Activated T-helper 2 cell treated with anti-CD3 and anti-CD28 coated beads, Interferon-gamma antibody, Interleukin-2, Interleukin-4, amounts not matched to agents 10 μg/mL and 5 μg/mL and 100 μg/mL, durations not matched to agents 14 hours and 24 hours and 36 hours (primary cell): ENCODE measurements at regions not wholly inside any gene's neighbourhood (a gene's known extent, or its start where the extent isn't known, plus 50 kb on each side); places are given as distances from the start of the nearest gene placed in this dataset.

Experiments used
- DNase-seq: peaks from one replicate; pipeline ENCODE4 v3.0.0; 2021; ENCODE audit warnings: low spot score
- H3K27ac Mint-ChIP-seq: one replicate; pipeline ENCODE4 v1.8.0; 2021; ENCODE audit warnings: mixed read lengths
- H3K27me3 Mint-ChIP-seq: one replicate; pipeline ENCODE4 v1.8.0; 2021; ENCODE audit warnings: low read depth, mixed read lengths
- H3K36me3 Mint-ChIP-seq: one replicate; pipeline ENCODE4 v1.8.0; 2021; ENCODE audit warnings: low read depth, mixed read lengths
- H3K4me1 Mint-ChIP-seq: one replicate; pipeline ENCODE4 v1.8.0; 2021; ENCODE audit warnings: low read depth, mixed read lengths
- H3K4me3 Mint-ChIP-seq: one replicate; pipeline ENCODE4 v1.8.0; 2021; ENCODE audit warnings: low read depth, mild to moderate bottlenecking, moderate library complexity, mixed read lengths
- H3K9me3 Mint-ChIP-seq: one replicate; pipeline ENCODE4 v1.8.0; 2021; ENCODE audit warnings: mixed read lengths
- intact Hi-C: fragments of 100-400 bp; cut with micrococcal nuclease; formaldehyde crosslinking; loops from one replicate; pipeline ENCODE4 v1.15.1; 2023

DNA sequence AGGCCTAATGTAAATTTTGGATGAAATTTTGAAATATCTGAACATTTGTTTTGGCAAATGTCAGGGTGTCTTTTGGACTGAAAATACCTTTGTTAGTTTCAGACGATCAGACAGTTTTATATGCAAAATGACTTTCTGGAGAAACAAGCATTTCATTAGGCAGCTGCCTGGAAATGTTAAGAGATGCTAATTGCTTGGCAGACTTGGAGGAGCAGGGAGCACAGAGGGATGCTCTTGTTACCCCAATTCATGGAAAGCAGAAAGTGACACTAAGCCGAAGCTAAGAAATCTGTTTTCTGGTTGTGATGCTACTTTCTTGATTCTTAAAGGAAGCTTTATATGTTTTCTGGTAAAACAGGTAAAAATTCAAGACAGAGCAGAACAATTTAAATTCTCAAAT lies 204.3 kb upstream of the GBE1 start:
- intact Hi-C loops = no loop called here
- Mint-ChIP-seq H3K27ac (no peak overlapping the region), H3K4me3 (no peak overlapping the region), H3K27me3 (no peaks in the 10 kb centered on the region), H3K4me1 (no peaks in the 10 kb centered on the region), H3K36me3 (no peaks in the 10 kb centered on the region), H3K9me3 (no peaks in the 10 kb centered on the region)
- DNase-seq = no peak

- no peak overlapping the region for H3K27ac Mint-ChIP-seq
- no peaks in the 10 kb centered on the region for H3K9me3 Mint-ChIP-seq
- intact Hi-C loops = no loop called here
- H3K4me3 Mint-ChIP-seq = no peak overlapping the region
- H3K27me3 Mint-ChIP-seq = no peaks in the 10 kb centered on the region
- H3K4me1 Mint-ChIP-seq = no peaks in the 10 kb centered on the region
- no peaks in the 10 kb centered on the region for H3K36me3 Mint-ChIP-seq
- DNase-seq = no peak
These were observed 201.0 kb upstream of the GBE1 start for GRCh38 chr3:81962396-81962795.

- intact Hi-C loops = no loop called here
- no peak for DNase-seq
These were observed 197.7 kb upstream of the GBE1 start for GRCh38 chr3:81958972-81959640.

DNA sequence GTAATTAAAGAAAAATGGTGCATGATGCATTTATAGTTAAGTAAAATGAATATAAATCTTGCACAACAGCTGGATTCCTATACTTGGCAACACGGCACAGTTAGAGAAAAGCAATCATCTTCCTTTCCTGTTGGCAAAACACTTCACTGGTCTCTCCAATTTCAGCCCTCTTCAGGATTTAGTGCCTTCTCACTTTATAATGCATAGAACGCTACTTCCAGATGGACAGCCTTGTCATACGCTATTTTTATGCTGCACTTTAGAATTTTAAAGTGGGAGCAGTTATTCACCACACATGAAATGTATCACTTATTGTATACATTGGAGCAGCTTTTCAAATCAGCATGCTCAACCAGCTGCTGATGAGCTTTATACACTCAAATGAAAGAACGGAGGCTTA lies 194.4 kb upstream of the GBE1 start:
- intact Hi-C loops = no loop called here
- no peaks in the 10 kb centered on the region for H3K9me3 Mint-ChIP-seq
- DNase-seq = no peak
- H3K4me3 Mint-ChIP-seq = no peak overlapping the region
- no peaks in the 10 kb centered on the region for H3K27me3 Mint-ChIP-seq
- no peaks in the 10 kb centered on the region for H3K36me3 Mint-ChIP-seq
- no peaks in the 10 kb centered on the region for H3K4me1 Mint-ChIP-seq
- H3K27ac Mint-ChIP-seq = no peak overlapping the region

More at GRCh38 chr3:81958972-81959640, 197.7 kb upstream of the GBE1 start:
- Mint-ChIP-seq H3K4me1 (no peaks in the 10 kb centered on the region), H3K27ac (no peak overlapping the region), H3K9me3 (no peaks in the 10 kb centered on the region), H3K36me3 (no peaks in the 10 kb centered on the region), H3K27me3 (no peaks in the 10 kb centered on the region), H3K4me3 (no peak overlapping the region)

DNA sequence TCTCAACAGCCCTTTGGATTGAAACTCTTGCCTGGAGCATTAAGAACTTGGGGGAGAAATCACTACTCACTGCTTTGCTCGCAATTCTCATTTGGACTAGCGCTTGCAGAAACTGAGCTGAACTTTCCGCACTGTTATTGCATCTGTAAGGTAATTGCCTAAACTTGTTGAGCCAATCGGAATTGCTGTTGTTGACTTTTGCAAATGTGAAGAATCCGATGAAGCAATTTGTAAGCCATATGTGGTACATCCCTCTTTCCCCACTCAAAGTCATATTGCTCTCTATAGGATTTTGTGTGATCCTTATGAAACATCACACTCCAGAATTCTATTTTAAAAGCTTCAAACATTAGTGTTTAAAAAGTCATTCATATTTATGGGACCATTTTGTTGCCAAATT lies 191.7 kb upstream of the GBE1 start:
- no peak overlapping the region for H3K27ac Mint-ChIP-seq
- H3K36me3 Mint-ChIP-seq = no peaks in the 10 kb centered on the region
- intact Hi-C loops = no loop called here
- H3K27me3 Mint-ChIP-seq = no peaks in the 10 kb centered on the region
- H3K9me3 Mint-ChIP-seq = no peaks in the 10 kb centered on the region
- no peak for DNase-seq
- H3K4me3 Mint-ChIP-seq = no peak overlapping the region
- no peaks in the 10 kb centered on the region for H3K4me1 Mint-ChIP-seq

DNA sequence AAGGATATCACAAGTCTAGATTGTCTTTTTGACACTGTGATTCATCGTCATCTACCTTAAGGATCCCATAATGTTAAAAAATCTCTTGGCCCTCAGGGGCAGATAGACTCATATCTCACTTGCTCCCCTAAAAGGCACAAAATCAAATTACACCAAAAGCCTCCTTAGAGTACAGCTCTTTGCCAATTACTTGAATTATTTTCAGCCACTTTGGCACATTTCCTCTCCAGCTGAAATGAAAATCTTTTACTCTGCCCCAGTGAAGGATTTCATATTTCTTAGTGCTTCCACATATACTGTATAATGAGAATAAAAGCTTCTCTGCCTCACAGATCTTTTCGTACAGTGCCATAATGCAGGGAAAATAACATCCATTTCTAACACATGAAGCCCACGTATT lies 190.7 kb upstream of the GBE1 start:
- no peak for DNase-seq
- H3K4me3 Mint-ChIP-seq = no peak overlapping the region
- no peaks in the 10 kb centered on the region for H3K9me3 Mint-ChIP-seq
- no peak overlapping the region for H3K27ac Mint-ChIP-seq
- H3K4me1 Mint-ChIP-seq = no peaks in the 10 kb centered on the region
- intact Hi-C loops = no loop called here
- no peaks in the 10 kb centered on the region for H3K36me3 Mint-ChIP-seq
- no peaks in the 10 kb centered on the region for H3K27me3 Mint-ChIP-seq

DNA sequence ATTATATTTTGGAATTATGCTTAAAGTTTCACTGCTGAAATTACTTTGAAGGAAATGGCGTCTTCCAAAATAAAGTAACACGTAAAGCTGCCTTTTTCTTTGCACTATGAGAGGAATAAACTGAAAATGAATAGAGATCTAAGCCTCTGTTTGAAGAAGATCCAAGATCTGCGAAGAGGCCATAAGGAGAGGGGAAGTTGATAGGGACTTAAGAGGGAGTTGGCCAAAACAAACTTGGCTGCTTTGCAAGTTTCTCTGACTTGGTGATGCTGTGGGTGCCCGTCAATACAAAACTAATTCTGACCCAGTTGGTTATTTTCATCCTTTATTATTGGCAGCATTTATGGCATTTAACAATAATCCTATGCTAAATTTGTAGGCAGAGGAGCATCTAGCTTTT lies 190.2 kb upstream of the GBE1 start:
- Mint-ChIP-seq H3K27me3 (no peaks in the 10 kb centered on the region), H3K36me3 (no peaks in the 10 kb centered on the region), H3K27ac (no peak overlapping the region), H3K9me3 (no peaks in the 10 kb centered on the region), H3K4me1 (no peaks in the 10 kb centered on the region), H3K4me3 (no peak overlapping the region)
- intact Hi-C loops = no loop called here
- DNase-seq = no peak

GRCh38 chr3:81951106-81951505 lies 189.7 kb upstream of the GBE1 start:
- H3K4me1 Mint-ChIP-seq = no peaks in the 10 kb centered on the region
- H3K27ac Mint-ChIP-seq = no peak overlapping the region
- intact Hi-C loops = no loop called here
- no peaks in the 10 kb centered on the region for H3K27me3 Mint-ChIP-seq
- no peaks in the 10 kb centered on the region for H3K36me3 Mint-ChIP-seq
- H3K4me3 Mint-ChIP-seq = no peak overlapping the region
- no peaks in the 10 kb centered on the region for H3K9me3 Mint-ChIP-seq
- DNase-seq = no peak

DNA sequence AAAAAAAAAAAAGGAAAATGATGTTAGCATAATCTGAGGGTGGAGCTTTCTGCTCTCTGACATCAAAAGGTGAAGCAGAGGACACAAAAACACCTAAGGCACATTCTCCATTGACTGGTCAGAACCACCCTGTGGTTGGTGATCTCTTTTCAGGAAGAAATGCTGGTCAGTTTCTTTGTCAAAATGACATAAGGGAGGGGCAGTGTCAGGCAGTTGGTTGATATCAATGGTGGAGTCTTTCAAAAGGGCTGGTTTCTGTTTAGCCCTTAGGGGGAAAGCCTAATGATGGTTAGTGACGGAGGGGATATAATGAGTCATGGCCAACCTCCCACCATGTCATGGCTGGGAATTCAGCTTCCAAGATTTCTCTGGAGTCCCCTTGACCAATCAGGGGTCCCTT lies 185.9 kb upstream of the GBE1 start:
- Mint-ChIP-seq H3K4me1 (no peaks in the 10 kb centered on the region), H3K9me3 (peaks cover 15% of the 10 kb centered on the region), H3K27ac (no peak overlapping the region), H3K36me3 (no peaks in the 10 kb centered on the region), H3K4me3 (no peak overlapping the region), H3K27me3 (no peaks in the 10 kb centered on the region)
- DNase-seq = no peak
- intact Hi-C loops = no loop called here

- Mint-ChIP-seq H3K27me3 (no peaks in the 10 kb centered on the region), H3K9me3 (no peaks in the 10 kb centered on the region), H3K36me3 (no peaks in the 10 kb centered on the region), H3K27ac (no peak overlapping the region), H3K4me1 (no peaks in the 10 kb centered on the region), H3K4me3 (no peak overlapping the region)
- no peak for DNase-seq
- intact Hi-C loops = no loop called here
These were observed 177.2 kb upstream of the GBE1 start for GRCh38 chr3:81938681-81939080.

GRCh38 chr3:81936817-81937216 lies 175.4 kb upstream of the GBE1 start:
- H3K27me3 Mint-ChIP-seq = no peaks in the 10 kb centered on the region
- intact Hi-C loops = no loop called here
- H3K4me3 Mint-ChIP-seq = no peak overlapping the region
- no peaks in the 10 kb centered on the region for H3K9me3 Mint-ChIP-seq
- no peak overlapping the region for H3K27ac Mint-ChIP-seq
- H3K36me3 Mint-ChIP-seq = no peaks in the 10 kb centered on the region
- H3K4me1 Mint-ChIP-seq = no peaks in the 10 kb centered on the region
- DNase-seq = no peak

- Mint-ChIP-seq H3K27me3 (no peaks in the 10 kb centered on the region), H3K4me1 (no peaks in the 10 kb centered on the region), H3K4me3 (no peak overlapping the region), H3K36me3 (no peaks in the 10 kb centered on the region), H3K9me3 (no peaks in the 10 kb centered on the region), H3K27ac (no peak overlapping the region)
- intact Hi-C loops = no loop called here
- DNase-seq = no peak
These were observed 171.2 kb upstream of the GBE1 start for GRCh38 chr3:81932681-81933080.

DNA sequence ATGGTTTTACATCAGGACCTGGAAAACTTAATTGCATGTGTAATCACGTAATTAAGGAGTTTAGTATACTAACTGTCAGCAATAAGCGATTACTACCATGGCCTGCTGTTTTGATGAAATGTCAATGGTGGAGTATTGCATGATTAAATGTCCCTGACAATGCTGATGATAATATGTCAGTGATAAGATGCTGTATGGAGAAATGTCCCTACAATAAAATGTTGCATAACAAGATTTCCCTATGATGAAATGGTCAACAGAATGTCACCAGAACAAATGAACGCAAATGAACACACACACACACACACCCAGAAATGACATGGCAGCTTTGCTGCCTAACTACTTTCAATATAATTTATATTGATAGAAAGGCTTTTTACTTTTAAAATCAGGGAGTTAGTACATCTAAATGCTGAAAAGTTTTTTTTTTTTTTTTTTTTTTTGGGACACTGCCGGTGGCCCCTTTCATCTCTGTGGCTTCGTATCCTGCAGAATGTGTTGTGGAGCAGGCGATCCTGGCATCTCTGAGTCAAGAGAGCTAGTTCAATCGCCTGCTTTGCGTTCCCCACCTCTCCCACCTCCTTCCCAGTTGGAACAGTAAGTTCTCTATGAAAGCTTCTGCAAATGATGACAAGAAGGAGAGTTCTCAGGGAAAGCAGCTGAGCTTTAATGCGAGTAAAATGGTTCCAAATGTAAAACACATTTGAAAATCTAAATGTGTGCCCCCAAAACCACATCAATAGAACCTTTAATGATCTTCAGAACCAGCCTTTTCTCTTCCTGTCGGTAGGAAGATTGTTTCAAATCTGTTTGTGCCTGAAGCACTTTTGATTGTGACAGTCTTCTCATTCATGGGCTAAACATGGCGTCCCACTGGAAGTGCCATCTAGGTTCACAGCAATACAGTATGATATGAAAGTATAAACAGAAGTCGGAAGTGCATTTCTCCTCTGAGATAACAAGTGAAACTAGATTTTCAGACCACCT lies 170.1 kb upstream of the GBE1 start:
- Mint-ChIP-seq H3K9me3 (no peaks in the 10 kb centered on the region), H3K4me3 (no peak overlapping the region), H3K27ac (no peak overlapping the region), H3K4me1 (no peaks in the 10 kb centered on the region), H3K27me3 (no peaks in the 10 kb centered on the region), H3K36me3 (no peaks in the 10 kb centered on the region)
- intact Hi-C loops = no loop called here
- DNase-seq = no peak
